Stimulated activated CD8-positive, alpha-beta memory T cell treated with anti-CD3 and anti-CD28 coated beads, Interleukin-12 subunit alpha, Interleukin-12 subunit beta, amount 100 ng/mL, for 24 hours (primary cell): ENCODE measurements at regions not wholly inside any gene's neighbourhood (a gene's known extent, or its start where the extent isn't known, plus 50 kb on each side); places are given as distances from the start of the nearest gene placed in this dataset.
A peak's percentile ranks its signal among the peaks of the same experiment; 100 is the strongest.
"Not testable (repeated sequence)": the region's sequence is repeated elsewhere in the genome, so short reads cannot be mapped to it uniquely, and the experiment has no call there.

Experiments used
- DNase-seq: peaks from one replicate; pipeline ENCODE4 v3.0.0-alpha.2; 2020; ENCODE audit errors: extremely low read depth

DNA sequence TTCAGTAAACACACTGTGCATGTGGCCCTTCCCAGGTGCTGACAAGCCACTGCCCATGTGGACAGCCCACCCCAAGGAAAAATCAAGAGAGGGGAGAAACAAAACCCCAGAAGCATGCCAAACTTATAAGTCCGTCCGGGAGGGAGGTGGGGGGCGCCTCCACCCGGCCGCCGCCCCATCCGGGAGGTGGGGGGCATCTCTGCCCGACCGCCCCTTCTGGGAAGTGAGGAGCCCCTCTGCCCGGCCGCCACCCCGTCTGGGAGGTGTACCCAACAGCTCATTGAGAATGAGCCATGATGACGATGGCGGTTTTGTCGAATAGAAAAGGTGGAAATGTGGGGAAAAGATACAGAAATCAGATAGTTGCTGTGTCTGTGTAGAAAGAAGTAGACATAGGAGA, 53.8 kb upstream of the C2CD4B start:
- DNase-seq, result no peak

DNA sequence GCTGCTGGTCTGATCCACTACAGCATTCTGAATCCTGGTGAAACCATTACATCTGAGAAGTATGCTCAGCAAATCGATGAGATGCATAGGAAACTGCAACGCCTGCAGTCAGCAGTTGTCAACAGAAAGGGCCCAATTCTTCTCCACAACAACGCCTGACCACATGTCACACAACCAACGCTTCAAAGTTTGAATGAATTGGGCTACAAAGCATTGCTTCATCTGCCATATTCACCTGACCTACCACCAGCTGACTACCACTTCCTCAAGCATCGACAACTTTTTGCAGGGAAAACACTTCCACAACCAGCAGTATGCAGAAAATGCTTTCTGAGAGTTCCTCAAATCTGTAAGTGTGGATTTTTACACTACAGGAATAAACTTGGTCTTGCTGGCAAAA, 54.7 kb upstream of the C2CD4B start:
- DNase-seq, result no peak

DNA sequence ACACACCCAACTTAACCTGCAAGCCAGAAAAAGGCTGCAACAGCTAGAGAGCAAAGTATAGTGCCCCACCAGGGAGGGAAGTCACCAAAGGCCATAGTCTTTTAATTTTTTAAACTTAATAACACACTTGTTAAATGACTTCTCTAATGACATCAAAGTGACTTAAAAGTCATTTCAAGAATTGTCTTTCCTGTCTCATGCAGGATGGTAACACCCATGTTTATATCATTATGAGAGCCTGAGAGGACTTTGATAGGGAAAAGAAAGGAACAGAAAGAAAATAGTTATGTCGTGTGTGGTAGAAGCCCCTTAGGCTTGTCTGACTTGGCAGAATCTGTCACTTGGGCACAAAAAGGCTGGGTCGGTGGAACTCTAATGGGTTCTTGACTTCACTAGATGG, 57.9 kb upstream of the C2CD4B start:
- DNase-seq, result no peak

DNA sequence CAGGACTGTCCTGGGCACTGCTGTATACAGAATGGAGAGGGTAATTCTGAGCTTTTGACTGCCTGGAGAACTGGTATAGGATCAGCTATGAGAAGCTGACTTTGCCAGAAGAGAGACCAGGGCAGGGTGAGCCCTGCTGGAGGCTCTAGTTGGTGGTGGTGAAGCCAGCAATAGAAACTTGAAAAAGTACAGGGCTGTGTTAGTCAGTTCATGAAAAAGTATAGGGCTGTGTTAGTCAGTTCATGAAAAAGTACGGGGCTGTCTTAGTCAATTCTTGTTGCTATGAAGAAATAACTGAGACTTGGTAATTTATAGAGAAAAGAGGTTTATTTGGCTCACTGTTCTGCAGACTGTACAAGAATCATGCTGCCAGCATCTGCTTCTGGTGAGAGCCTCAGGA, 63.5 kb upstream of the C2CD4B start:
- no peak for DNase-seq

DNA sequence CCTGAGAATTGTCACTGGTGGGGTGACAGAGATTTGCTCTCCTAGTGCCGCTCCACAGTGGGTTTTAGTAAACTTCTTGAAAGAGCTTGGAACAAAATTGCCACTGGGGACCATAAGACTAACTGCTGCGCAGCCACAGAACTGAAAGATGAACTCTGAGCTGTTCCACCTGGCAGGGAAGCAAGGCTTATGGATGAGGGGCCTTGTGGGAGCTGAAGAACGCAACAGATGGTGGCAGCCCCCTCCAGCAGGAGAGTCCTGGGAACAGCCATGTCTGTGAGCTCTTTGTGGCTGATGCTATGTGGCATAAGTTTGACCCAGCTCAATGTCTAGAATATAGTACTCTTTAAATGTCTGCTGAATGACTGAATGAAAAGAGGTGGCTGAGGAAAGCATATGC, 66.8 kb upstream of the C2CD4B start:
- DNase-seq, result no peak

DNA sequence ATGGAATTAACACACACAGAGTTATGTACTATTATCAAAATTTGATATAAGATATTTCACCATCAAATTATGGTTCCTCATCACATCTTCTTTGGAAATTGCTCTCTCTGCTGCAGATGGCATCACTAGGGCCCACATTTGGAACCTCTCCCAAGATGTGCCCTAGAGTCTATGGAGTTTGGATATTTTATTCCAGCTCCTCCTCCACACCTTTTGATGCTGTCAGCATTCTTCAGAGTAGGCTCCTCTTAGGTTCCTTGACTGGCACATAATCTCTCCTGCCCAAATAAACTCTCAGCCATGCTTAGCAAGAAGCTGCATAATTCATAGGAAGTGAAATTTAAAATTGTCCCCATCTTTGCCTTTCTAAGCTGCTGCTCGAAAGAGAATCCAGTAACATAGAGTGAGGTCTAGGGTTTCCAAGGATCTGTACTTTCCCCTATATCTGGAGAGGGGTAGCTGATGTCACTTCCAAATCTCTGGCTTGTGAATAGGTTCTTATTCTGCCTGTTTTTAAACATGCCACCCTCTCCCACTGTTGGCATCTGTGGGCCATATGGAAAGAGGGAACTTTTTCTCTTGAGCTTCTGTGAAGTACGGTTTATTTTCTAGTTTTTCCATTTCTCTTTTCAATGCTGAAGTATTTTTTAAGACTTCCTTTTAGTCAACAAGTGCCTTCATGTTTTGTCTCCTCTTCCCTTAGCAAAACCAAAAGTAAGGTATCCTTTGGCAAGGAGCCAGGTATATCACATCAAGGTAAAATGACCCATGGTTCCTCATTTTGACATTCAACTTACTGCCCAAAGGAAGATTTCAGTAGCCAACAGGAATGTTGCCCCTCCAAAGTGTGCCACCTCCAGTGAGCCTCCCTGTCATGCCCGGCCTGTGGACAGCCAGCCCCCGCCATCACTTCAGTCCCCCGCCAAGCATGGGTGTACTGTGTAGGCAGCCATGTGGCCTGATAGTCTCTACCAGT, 75.3 kb upstream of the C2CD4B start:
- DNase-seq, result no peak

DNA sequence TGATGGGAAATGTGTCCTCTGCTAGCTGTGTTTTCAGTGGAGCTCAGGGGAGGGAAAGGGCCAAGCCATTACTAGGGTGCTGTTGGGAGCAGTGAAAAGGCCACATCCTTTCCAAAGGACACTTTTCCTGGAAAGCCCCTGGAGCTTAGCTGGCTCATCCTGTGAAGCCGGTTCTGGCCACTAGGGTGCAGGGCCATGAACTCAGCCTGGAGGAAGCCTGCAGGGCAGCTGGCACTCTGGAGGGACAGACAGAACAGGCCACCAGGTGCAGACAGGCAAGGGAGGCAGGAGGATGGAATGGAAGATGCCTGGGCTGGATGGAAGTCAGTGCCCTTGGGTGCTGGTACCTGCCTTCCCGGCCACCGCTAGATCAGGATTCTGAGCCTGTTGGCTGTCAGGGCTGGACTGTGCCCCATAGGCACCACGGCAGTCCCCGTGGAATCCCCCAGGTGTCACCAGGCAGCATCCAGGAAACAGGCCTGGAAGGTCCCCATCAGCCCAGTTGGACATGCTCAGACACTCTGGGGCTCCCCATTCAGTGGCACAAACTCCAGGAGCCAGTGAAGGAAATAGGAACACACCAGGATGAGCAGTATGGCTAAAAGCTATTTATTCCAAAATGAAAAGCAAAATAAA, 76.2 kb upstream of the C2CD4B start:
- DNase-seq, result no peak

DNA sequence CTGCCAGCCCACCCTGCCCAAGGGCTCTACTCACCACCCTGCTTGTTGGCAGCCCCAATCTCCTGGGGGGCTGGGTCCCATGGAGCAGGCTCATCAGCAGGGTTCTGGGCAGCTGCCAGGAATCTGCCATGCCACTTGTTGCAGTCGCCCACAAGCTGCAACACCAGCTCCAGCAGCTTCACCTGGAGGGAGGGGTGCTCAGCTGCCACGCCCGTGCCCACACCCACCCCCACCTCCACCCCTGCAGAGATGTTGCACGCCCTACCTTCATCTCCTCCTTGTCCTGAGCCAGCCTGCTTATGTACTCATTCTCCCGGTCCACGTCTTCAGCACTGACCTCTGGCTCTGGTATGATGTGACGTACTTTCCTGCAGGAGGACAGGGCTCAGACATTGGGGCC, 77.9 kb upstream of the C2CD4B start:
- no peak for DNase-seq

DNA sequence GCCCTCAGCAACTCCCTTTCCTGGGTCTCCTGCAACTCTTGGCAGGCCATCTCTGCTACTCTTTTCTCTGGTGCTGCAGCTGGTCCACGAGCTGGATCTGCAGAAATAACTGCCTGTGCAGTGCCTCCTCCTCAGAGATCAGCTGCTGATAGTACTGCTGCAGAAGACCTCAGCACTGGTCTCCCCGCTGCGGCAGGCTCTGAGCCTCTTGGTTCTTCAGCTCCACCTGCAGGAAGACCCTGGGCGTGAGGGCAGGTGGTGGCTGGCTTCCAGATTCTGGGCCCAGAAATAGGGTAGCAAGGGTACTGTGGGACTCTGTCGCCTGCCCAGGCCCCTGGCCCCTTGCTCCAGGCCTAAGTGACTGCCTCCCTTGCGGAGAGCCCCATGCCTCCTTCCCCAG, 79.7 kb upstream of the C2CD4B start:
- no peak for DNase-seq

DNA sequence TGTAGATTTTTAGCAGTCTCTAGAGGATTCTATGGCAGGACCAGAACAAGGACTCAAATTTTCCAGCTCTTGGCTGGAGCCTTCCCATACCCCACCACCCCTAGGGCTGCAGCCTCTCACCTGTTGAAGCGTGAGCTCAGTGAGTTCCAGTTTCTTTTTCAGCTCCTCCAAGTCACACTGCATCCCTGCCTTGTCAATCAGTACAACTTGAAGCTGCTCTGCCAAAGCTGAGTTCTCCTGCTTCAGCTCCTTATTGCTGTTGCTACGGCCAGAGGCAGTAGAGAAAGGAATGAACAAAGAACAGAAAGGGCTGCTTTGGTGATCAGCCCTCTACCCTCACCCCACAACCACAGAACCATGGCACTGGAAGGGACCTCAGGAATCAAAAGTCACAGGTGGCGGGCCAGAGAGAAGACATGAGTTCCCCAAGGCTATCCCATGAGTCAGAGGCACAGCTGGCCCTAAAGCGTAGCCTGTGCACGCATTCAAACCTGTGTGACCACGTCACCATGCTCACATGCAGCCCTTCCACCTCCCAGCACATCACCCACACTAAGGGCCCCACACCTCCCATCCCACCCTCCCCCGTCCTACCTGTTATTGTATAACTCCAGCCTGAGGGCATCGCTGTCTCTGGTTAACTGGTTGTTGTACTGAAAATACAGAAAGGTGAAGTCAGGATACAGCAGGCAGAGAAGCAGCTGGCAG, 83.3 kb upstream of the C2CD4B start:
- no peak for DNase-seq

DNA sequence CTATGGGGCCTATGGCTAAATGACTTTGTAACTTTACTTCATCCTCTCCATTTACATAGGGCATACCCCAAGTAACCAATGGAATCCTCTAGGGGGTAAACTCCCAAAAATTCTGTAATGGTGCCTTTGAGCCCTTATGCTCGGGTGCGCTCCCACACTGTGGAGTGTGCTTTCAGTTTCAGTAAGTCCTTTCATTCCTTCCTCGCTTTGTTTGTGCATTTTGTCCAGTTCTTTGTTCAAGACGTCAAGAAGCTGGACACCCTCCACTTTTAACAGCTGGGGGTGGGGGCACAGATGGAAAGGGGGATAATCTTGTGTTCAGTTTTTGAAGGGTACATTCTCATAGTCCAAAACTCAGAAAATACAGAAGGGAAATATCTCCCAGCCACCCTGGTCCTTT, 84.4 kb upstream of the C2CD4B start:
- DNase-seq, result no peak

DNA sequence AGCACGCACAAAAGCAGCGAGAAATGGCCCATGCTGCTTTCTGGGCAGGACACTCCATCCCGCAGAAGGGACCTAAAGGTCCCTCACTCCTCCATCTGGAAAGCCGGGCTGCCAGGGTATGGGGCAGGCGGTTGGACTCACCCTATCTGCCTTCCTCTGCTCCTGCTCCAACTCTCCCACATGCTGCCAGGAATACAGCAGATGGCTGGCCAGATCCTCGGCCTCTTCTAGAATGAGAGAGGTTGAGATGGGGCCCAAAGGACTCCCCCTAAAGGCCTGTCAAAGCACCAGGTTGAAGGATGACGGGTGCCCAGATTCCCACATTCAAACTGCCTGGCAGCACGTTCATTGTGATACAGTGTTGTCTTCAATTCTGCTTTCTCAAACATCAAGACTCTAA, 85.1 kb upstream of the C2CD4B start:
- DNase-seq, result no peak

DNA sequence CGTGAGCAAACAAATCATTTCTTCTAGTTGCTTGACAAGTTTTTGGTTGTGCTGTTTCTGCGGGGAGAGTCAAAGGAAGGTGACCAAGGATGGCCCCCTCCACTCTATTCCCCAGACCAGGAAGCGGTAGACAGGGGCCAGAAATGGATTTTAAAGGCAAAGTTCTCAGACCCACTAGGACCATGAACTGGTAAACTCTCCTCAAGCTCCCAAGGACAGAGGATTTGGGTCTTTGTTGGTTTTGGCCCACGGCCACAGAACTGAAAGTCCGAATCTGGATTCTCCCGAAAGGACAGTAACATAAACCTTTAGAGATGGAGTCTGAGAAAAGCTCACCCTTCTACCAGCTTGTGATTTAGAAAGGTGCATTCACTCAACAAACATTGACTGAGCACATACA, 85.9 kb upstream of the C2CD4B start:
- no peak for DNase-seq

DNA sequence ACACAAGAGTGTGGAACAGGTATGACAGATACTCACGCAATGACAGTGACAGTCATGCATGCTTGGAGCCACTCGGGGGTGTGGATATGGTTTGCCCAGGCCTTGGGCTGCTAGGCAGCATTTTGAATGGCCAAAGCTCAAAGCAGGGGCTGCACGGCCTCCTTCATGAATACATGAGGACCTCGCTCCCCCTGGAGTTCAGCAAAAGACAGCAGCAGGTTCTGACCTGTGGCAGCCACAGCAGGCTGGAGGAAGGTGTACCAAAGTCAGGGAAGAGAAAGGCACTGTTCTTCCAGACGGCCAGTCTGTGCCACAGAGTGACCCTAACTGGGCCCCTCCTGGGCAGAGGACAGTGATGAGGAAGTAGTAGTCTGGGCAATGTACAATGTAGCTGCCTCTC, 88.2 kb upstream of the C2CD4B start:
- no peak for DNase-seq

DNA sequence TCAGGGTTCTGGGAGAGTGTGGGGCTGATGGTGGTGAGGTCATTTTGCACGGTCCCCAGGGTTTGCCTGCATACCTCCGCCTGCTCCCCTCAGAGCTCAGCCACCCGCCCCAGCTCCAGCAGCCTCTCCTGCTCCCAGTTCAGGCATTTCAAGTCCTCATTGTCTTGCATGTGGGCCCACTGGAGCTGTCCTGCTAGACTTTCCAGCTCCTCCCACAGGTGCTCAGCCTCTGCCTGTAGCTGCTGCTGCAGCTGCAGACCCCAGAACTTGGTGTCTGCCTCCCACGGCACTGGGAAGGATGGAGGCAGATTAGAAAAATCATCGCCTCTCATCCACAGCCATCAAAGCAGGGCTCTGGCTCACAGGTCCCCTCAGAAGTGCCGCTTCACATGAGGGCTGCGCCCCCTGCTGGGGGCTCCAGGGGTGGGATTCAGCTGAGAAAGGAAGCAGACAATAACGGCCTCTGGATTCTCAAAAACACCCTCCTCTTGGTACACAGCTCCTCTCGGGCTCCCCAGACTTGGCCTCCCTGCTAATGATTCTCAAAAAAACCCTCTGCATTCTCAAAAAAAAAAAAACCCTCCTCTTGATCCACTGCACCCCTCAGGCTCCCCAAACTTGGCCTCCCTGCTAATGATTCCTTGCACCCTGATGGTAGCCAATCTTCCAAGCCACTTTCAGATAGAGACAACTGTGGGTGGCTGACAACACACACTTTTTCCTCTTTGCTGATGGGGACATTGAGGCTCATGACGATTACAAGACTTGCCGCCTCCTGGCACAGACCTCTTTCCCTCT, 89.3 kb upstream of the C2CD4B start:
- peak; percentile 19 for DNase-seq

DNA sequence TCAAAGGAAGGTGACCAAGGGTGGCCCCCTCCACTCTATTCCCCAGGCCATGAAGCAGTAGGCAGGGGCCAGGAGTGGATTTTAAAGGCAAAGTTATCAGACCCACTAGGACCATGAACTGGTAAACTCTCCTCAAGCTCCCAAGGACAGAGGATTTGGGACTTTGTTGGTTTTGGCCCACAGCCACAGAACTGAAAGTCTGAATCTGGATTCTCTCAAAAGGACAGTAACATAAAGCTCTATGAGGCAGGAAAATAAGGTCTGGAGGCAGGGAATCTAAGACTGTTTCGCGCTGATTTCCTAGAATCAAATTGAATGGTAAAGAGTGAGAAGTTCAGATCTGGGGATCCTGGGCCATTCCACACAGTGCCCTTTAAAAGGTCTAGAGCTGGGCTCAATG, 91.3 kb upstream of the C2CD4B start:
- not testable (repeated sequence) for DNase-seq

DNA sequence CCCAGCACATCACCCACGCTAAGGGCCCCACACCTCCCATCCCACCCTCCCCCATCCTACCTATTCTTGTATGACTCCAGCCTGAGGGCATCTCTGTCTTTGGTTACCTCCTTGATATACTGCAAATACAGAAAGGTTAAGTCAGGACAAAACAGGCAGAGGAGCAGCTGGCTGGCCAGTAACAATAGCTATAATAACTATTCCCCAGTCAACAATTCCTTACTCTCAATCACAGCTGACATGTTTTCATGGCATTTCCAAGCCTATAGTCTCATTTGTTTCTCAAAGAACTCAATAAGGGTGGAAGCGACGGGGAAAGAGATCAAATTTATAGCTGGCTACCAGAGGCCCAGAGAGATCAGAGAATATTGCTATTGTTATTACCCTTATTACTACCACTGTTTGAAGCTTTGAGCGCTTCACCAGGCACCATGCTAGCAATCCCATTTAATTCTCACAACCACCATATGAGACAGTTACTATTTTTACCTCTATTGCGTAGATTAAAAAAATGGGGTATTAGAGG, 93.0 kb upstream of the C2CD4B start:
- no peak for DNase-seq

DNA sequence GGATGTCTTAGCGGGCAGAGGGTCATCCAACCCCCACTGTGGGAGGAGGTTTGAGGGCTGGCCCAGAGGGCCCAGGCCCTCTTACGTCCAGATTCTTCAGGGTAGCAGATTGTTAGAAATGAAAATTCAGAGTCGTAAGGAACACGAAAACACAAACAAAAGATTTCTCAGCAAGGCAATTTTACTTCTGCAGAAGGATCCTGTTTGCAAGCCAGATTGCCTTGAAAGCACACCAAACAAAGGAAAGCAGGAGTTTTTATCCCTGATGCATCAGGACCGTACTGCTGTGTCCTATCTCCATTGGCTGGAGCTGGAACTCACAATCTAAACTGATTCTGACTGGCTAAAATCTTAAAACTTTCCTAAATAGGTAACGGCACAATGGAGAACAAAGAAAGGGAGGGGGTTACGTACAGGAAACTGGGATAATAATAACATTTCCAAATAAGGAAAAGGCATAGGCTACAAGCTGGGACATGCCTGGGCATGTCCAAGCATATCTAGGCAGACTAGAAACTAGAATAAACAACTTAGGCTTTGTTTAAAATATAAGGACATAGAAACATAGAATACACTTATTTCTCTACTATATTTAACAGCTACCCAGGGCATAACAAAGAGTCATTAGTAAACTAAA, 97.3 kb upstream of the C2CD4B start:
- no peak for DNase-seq

DNA sequence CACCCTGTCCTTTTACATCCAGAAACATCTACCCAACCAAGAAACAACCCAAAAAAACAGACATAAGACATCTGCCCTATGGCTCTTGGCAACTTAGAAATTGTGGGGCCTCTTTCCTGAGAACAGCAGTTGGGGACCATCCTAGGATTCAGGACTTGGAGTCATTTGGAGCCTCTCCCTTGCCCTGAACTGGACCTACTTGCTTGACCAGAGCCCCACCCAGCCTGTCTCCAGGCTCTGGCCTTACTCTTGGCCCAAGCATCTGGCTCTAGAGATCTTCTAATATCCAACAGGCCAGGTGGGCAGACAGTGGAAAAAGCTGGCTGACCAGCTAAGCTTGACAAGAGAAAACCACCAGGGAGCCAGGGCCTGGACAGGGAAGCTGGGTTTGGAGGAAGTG, 99.1 kb upstream of the C2CD4B start:
- no peak for DNase-seq

DNA sequence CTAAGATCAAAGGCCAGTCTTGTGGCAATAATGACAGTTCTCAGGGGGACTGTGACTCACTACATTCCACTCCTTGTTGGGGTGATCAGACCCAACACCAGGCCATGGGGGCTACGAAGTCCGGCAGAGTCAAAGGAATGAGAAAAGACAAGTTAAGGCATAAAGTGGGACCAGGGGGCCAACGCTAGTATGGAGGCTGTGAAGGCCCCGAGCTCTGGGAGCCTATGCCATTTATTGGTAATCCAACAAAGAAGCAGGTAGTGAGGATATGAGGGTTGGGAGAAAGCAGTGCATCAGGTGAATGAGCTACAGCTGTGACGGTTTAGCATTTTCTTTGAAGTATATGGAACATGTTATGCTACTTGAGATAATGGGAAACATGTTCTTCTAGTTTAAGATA, 104.4 kb upstream of the C2CD4B start:
- no peak for DNase-seq

DNA sequence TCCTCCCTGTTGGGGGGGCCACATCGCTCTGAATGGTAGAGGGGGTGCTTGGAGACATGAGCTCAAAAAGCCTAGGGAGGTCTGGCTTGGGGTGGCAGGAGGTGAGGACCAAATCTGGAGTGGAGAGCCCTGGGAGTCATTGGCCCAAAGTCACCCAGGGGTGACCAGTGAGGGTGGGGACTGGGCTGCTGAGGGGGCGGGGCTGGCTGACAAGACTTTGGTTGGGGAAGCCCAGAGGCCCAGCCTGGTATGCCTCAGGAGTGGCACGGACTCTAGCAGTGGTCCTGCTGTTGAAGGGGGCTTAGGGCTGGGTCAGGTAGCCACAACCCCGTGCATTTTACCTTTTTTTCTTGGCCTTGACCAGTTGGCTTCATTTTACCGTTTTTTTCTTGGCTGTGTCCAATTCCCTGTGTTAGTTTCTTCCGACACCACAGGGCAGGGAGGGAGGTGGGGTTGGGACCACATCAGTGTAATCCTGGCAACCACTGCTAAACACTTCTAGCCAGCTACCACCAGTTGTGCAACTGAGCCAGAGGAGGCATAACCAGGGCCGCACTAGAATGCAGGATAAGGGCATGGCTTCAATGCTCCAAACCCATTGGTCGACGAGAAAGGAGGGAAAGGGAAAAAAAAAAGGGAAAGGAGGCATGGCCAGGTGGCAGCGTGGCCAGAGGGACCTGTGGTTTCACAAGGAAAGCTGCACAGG, 105.3 kb upstream of the C2CD4B start:
- DNase-seq, result no peak
